Peyer's patch (tissue), 4 donors: ENCODE measurements at regions not wholly inside any gene's neighbourhood (a gene's known extent, or its start where the extent isn't known, plus 50 kb on each side); places are given as distances from the start of the nearest gene placed in this dataset.

Source experiments
- DNase-seq, 3 donors: peaks; one replicate each; pipeline ENCODE4 v3.0.0-alpha.2; 2017 to 2019
- H3K27ac ChIP-seq, 4 donors: fragments of 200-600 bp; sonication (generic); one replicate each; pipeline ENCODE4 v1.5.1; 2016 to 2019
- H3K27me3 ChIP-seq, 2 donors: fragments of 200-600 bp; sonication (generic); one replicate each; pipeline ENCODE4 v1.5.1; 2019
- H3K36me3 ChIP-seq, 3 donors: fragments of 200-600 bp; sonication (generic); one replicate each; pipeline ENCODE4 v1.5.1; 2016 to 2019
- H3K4me1 ChIP-seq, 4 donors: fragments of 200-600 bp; sonication (generic); one replicate each; pipeline ENCODE4 v1.5.1; 2016 to 2019
- H3K4me3 ChIP-seq, 4 donors: fragments of 200-600 bp; sonication (generic); 1 replicate in 3 of 4; 2 replicates in 1 of 4; pipeline ENCODE4 v1.5.1; 2016 to 2019; ENCODE audit warnings: mild to moderate bottlenecking in 1 of 4
- H3K9me3 ChIP-seq, 4 donors: fragments of 200-600 bp; sonication (generic); one replicate each; pipeline ENCODE4 v1.5.1; 2016 to 2019; ENCODE audit warnings: mild to moderate bottlenecking in 1 of 4
- POLR2A ChIP-seq, 2 donors: fragments of 450-650 bp; IDR thresholded peaks; one replicate each; pipeline ENCODE4 v1.5.1; 2017; ENCODE audit warnings: antibody characterized with exemption in 2 of 2, mild to moderate bottlenecking in 2 of 2, moderate library complexity in 2 of 2
- TF ChIP-seq, protein P1 (sequence below), 6 experiments: fragments of 450-650 bp in 4 of 6; fragments of 200-600 bp in 2 of 6; sonication (generic) in 1 of 6; IDR thresholded peaks; one replicate each; pipeline ENCODE4 v1.5.1; 2017 to 2019; ENCODE audit warnings: antibody characterized with exemption in 6 of 6, mild to moderate bottlenecking in 3 of 6, moderate library complexity in 1 of 6

DNA sequence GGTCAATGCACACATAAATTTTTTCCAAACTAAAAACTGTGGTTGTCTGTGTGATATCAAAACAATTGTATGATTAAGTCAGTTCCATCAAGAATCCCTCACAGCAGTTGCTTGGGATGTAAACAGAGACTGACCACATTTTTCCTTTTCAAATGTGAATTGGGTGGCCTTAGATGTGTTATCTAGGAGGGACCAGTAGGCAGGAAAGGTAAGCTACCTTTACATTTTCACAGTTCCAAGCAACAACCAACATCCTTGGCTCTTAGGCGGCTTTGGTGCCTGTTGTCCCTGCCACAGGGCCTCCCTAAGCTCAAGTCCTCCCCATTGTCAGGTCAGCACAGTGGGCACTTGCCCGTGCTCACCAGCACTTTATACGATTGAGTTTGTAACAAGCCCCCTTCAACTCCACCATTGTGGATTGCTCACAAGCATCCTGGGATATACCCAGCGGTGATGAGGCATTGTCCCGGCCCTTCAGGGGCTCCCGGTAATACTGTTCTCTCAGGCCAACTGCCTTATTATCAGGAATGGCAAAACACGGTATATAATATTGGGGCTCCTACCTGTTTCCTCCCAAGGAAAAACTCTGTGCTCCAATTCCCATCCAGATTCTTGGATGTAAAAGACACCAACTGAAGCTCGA, 114.9 kb upstream of the ANKRD1 start:
- TF ChIP-seq POLR2A (IDR thresholded peaks at IDR 0.05), result no peak
- TF ChIP-seq, protein P1, sequence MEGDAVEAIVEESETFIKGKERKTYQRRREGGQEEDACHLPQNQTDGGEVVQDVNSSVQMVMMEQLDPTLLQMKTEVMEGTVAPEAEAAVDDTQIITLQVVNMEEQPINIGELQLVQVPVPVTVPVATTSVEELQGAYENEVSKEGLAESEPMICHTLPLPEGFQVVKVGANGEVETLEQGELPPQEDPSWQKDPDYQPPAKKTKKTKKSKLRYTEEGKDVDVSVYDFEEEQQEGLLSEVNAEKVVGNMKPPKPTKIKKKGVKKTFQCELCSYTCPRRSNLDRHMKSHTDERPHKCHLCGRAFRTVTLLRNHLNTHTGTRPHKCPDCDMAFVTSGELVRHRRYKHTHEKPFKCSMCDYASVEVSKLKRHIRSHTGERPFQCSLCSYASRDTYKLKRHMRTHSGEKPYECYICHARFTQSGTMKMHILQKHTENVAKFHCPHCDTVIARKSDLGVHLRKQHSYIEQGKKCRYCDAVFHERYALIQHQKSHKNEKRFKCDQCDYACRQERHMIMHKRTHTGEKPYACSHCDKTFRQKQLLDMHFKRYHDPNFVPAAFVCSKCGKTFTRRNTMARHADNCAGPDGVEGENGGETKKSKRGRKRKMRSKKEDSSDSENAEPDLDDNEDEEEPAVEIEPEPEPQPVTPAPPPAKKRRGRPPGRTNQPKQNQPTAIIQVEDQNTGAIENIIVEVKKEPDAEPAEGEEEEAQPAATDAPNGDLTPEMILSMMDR (IDR thresholded peaks at IDR 0.05), result no peak
- H3K4me3 ChIP-seq, result no peak overlapping the region
- no peaks in the 10 kb centered on the region for H3K36me3 ChIP-seq
- H3K27me3 ChIP-seq, result no peaks in the 10 kb centered on the region
- no peaks in the 10 kb centered on the region for H3K4me1 ChIP-seq
- no peak for DNase-seq
- no peaks in the 10 kb centered on the region for H3K9me3 ChIP-seq
- no peak overlapping the region for H3K27ac ChIP-seq

GRCh38 chr10:91036807-91037411, 116.0 kb upstream of the ANKRD1 start:
- no peak for DNase-seq
- Histone ChIP-seq H3K4me3 (no peak overlapping the region), H3K4me1 (no peaks in the 10 kb centered on the region), H3K27me3 (no peaks in the 10 kb centered on the region), H3K27ac (no peak overlapping the region), H3K36me3 (no peaks in the 10 kb centered on the region), H3K9me3 (no peaks in the 10 kb centered on the region)
- TF ChIP-seq, protein P1 (IDR thresholded peaks at IDR 0.05), result no peak
- TF ChIP-seq POLR2A (IDR thresholded peaks at IDR 0.05), result no peak

- Histone ChIP-seq H3K27me3 (no peaks in the 10 kb centered on the region), H3K9me3 (no peaks in the 10 kb centered on the region), H3K27ac (no peak overlapping the region), H3K4me1 (no peaks in the 10 kb centered on the region), H3K4me3 (no peak overlapping the region), H3K36me3 (no peaks in the 10 kb centered on the region)
- DNase-seq, result no peak
- TF ChIP-seq, protein P1 (IDR thresholded peaks at IDR 0.05), result no peak
- TF ChIP-seq POLR2A (IDR thresholded peaks at IDR 0.05), result no peak
Measured at GRCh38 chr10:91038971-91039370, 118.1 kb upstream of the ANKRD1 start.

DNA sequence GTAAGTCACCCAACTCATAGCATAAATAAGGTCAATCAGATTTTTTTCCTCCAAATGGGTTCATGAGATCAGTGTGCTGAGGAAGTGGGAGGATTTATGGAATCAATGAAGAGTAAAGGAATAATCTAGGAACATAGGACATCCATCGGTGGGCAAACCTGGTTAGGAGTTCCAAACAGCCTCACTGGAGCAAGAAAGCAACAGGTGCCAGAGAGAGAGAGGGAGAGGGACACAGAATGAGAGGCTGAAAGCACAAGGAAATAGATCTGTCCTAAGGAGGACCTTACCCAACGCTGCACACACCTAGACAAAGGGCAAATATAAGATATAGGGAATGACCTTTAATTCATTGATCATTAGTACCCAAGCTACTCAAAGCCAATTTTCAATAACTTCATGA, 119.5 kb upstream of the ANKRD1 start:
- TF ChIP-seq, protein P1 (IDR thresholded peaks at IDR 0.05), result no peak
- TF ChIP-seq POLR2A (IDR thresholded peaks at IDR 0.05), result no peak
- Histone ChIP-seq H3K9me3 (no peaks in the 10 kb centered on the region), H3K4me3 (no peak overlapping the region), H3K36me3 (no peaks in the 10 kb centered on the region), H3K27ac (no peak overlapping the region), H3K27me3 (no peaks in the 10 kb centered on the region), H3K4me1 (no peaks in the 10 kb centered on the region)
- DNase-seq, result no peak

- no peaks in the 10 kb centered on the region for H3K27me3 ChIP-seq
- H3K27ac ChIP-seq, result no peak overlapping the region
- TF ChIP-seq, protein P1 (IDR thresholded peaks at IDR 0.05), result no peak
- TF ChIP-seq POLR2A (IDR thresholded peaks at IDR 0.05), result no peak
- no peaks in the 10 kb centered on the region for H3K36me3 ChIP-seq
- H3K9me3 ChIP-seq, result no peaks in the 10 kb centered on the region
- H3K4me1 ChIP-seq, result no peaks in the 10 kb centered on the region
- DNase-seq, result no peak
- H3K4me3 ChIP-seq, result no peak overlapping the region
Measured at GRCh38 chr10:91042069-91042468, 121.2 kb upstream of the ANKRD1 start.
